A549 (cell line): ENCODE measurements at regions not wholly inside any gene's neighbourhood (a gene's known extent, or its start where the extent isn't known, plus 50 kb on each side); places are given as distances from the start of the nearest gene placed in this dataset.

Source experiments
- BCL3 ChIP-seq: fragments of >200 bp; sonication (Bioruptor Twin); formaldehyde crosslinking; IDR thresholded peaks from 3 replicates; pipeline ENCODE4 v1.6.1; 2016
- CEBPB ChIP-seq, 2 experiments: fragments of >200 bp in 1 of 2; sonication (Bioruptor Twin) in 1 of 2; formaldehyde crosslinking in 1 of 2; IDR thresholded peaks; 2 replicates each; pipeline ENCODE4 v1.6.1; 2012 to 2016
- EP300 ChIP-seq, 2 experiments: fragments of >200 bp; sonication (Bioruptor Twin); formaldehyde crosslinking; IDR thresholded peaks; 2 replicates in 1 of 2; 3 replicates in 1 of 2; pipeline ENCODE4 v1.6.1; 2016 to 2017
- KDM1A ChIP-seq: fragments of 200-600 bp; sonication (generic); IDR thresholded peaks from 2 replicates; pipeline ENCODE4 v1.6.1; 2016; ENCODE audit warnings: low read depth, mild to moderate bottlenecking
- NR3C1 ChIP-seq: fragments of >200 bp; sonication (Bioruptor Twin); formaldehyde crosslinking; IDR thresholded peaks from 3 replicates; pipeline ENCODE4 v1.6.1; 2017
- POLR2A ChIP-seq: IDR thresholded peaks from 2 replicates; pipeline ENCODE4 v1.6.1; 2012; ENCODE audit warnings: mild to moderate bottlenecking, low read length
- POLR2AphosphoS2 ChIP-seq: conservative IDR thresholded peaks from 2 replicates; pipeline ENCODE4 v1.6.1; 2012; ENCODE audit warnings: low read length, improper control_type of control experiment, inconsistent platforms
- RAD21 ChIP-seq, 2 experiments: fragments of >200 bp in 1 of 2; sonication (Bioruptor Twin) in 1 of 2; formaldehyde crosslinking in 1 of 2; IDR thresholded peaks in 1 of 2; conservative IDR thresholded peaks in 1 of 2; 2 replicates in 1 of 2; 3 replicates in 1 of 2; pipeline ENCODE4 v1.6.1; 2012 to 2018; ENCODE audit warnings: inconsistent platforms in 1 of 2
- RCOR1 ChIP-seq: fragments of 150-350 bp; IDR thresholded peaks from 2 replicates; pipeline ENCODE4 v1.6.1; 2014; ENCODE audit warnings: antibody characterized with exemption, low read length, low read depth
- SMC3 ChIP-seq: fragments of >200 bp; sonication (Bioruptor Twin); formaldehyde crosslinking; IDR thresholded peaks from 3 replicates; pipeline ENCODE4 v1.6.1; 2018; ENCODE audit warnings: inconsistent platforms
- TF ChIP-seq, protein P1 (sequence below): fragments of >200 bp; sonication (Bioruptor Twin); formaldehyde crosslinking; IDR thresholded peaks from 3 replicates; pipeline ENCODE4 v1.5.1; 2016
- TF ChIP-seq, protein P2 (sequence below): fragments of 450-650 bp; IDR thresholded peaks from 2 replicates; pipeline ENCODE4 v1.6.1; 2014; ENCODE audit warnings: antibody characterized with exemption
- TF ChIP-seq, protein P3 (sequence below): fragments of 200-600 bp; sonication (generic); IDR thresholded peaks from 2 replicates; pipeline ENCODE4 v1.6.1; 2016; ENCODE audit warnings: antibody characterized with exemption, mild to moderate bottlenecking, moderate library complexity

- TF ChIP-seq, protein P1, sequence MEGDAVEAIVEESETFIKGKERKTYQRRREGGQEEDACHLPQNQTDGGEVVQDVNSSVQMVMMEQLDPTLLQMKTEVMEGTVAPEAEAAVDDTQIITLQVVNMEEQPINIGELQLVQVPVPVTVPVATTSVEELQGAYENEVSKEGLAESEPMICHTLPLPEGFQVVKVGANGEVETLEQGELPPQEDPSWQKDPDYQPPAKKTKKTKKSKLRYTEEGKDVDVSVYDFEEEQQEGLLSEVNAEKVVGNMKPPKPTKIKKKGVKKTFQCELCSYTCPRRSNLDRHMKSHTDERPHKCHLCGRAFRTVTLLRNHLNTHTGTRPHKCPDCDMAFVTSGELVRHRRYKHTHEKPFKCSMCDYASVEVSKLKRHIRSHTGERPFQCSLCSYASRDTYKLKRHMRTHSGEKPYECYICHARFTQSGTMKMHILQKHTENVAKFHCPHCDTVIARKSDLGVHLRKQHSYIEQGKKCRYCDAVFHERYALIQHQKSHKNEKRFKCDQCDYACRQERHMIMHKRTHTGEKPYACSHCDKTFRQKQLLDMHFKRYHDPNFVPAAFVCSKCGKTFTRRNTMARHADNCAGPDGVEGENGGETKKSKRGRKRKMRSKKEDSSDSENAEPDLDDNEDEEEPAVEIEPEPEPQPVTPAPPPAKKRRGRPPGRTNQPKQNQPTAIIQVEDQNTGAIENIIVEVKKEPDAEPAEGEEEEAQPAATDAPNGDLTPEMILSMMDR, result no peak
- TF ChIP-seq POLR2A (no peak), CEBPB (IDR thresholded peaks at IDR 0.05) (no peak), RCOR1 (no peak), NR3C1 (no peak), POLR2AphosphoS2 (no peak), RAD21 (conservative IDR thresholded peaks at IDR 0.05 in 1 of 2, IDR thresholded peaks at IDR 0.05 in 1 of 2) (no peak), KDM1A (no peak), SMC3 (no peak), BCL3 (no peak), EP300 (IDR thresholded peaks at IDR 0.05) (no peak)
- TF ChIP-seq, protein P2, sequence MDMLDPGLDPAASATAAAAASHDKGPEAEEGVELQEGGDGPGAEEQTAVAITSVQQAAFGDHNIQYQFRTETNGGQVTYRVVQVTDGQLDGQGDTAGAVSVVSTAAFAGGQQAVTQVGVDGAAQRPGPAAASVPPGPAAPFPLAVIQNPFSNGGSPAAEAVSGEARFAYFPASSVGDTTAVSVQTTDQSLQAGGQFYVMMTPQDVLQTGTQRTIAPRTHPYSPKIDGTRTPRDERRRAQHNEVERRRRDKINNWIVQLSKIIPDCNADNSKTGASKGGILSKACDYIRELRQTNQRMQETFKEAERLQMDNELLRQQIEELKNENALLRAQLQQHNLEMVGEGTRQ, result no peak
- TF ChIP-seq, protein P3, sequence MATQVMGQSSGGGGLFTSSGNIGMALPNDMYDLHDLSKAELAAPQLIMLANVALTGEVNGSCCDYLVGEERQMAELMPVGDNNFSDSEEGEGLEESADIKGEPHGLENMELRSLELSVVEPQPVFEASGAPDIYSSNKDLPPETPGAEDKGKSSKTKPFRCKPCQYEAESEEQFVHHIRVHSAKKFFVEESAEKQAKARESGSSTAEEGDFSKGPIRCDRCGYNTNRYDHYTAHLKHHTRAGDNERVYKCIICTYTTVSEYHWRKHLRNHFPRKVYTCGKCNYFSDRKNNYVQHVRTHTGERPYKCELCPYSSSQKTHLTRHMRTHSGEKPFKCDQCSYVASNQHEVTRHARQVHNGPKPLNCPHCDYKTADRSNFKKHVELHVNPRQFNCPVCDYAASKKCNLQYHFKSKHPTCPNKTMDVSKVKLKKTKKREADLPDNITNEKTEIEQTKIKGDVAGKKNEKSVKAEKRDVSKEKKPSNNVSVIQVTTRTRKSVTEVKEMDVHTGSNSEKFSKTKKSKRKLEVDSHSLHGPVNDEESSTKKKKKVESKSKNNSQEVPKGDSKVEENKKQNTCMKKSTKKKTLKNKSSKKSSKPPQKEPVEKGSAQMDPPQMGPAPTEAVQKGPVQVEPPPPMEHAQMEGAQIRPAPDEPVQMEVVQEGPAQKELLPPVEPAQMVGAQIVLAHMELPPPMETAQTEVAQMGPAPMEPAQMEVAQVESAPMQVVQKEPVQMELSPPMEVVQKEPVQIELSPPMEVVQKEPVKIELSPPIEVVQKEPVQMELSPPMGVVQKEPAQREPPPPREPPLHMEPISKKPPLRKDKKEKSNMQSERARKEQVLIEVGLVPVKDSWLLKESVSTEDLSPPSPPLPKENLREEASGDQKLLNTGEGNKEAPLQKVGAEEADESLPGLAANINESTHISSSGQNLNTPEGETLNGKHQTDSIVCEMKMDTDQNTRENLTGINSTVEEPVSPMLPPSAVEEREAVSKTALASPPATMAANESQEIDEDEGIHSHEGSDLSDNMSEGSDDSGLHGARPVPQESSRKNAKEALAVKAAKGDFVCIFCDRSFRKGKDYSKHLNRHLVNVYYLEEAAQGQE, result no peak
These were observed 199.3 kb upstream of the PWP1 start for GRCh38 chr12:107486140-107486892.
